Liver (tissue), 8 donors: ENCODE measurements at regions not wholly inside any gene's neighbourhood (a gene's known extent, or its start where the extent isn't known, plus 50 kb on each side); places are given as distances from the start of the nearest gene placed in this dataset.
"Not testable (repeated sequence)": the region's sequence is repeated elsewhere in the genome, so short reads cannot be mapped to it uniquely, and the experiment has no call there.

ENCODE experiments used
- DNase-seq: peaks from one replicate; pipeline ENCODE4 v3.0.0-alpha.2; 2017; ENCODE audit warnings: low spot score
- H3K27ac ChIP-seq, 2 donors: one replicate each; pipeline ENCODE4 v1.7.0; 2013; ENCODE audit warnings: inconsistent platforms in 2 of 2, low read length in 2 of 2, control low read depth in 1 of 2, low read depth in 1 of 2, mild to moderate bottlenecking in 1 of 2
- H3K27me3 ChIP-seq, 4 donors: one replicate each; pipeline versions ENCODE4 v1.6.1 to v1.7.0; 2013; ENCODE audit warnings: low read length in 3 of 4, inconsistent platforms in 1 of 4, mild to moderate bottlenecking in 1 of 4, moderate library complexity in 1 of 4; ENCODE audit not compliant: control insufficient read depth in 4 of 4, insufficient read depth in 4 of 4
- H3K36me3 ChIP-seq, 4 donors: one replicate each; pipeline versions ENCODE4 v1.6.1 to v1.7.0; 2013; ENCODE audit warnings: low read length in 3 of 4, mild to moderate bottlenecking in 3 of 4, low read depth in 1 of 4, moderate library complexity in 1 of 4; ENCODE audit not compliant: control insufficient read depth in 4 of 4, insufficient read depth in 3 of 4
- H3K4me1 ChIP-seq, 4 donors: one replicate each; pipeline versions ENCODE4 v1.6.1 to v1.7.0; 2013; ENCODE audit warnings: low read length in 3 of 4, mild to moderate bottlenecking in 3 of 4, moderate library complexity in 1 of 4; ENCODE audit not compliant: control insufficient read depth in 4 of 4, insufficient read depth in 4 of 4
- H3K4me3 ChIP-seq, 3 donors: one replicate each; pipeline versions ENCODE4 v1.6.1 to v1.7.0; 2013; ENCODE audit warnings: low read length in 3 of 3, control low read depth in 1 of 3, low read depth in 1 of 3, mild to moderate bottlenecking in 1 of 3
- H3K9ac ChIP-seq, 2 donors: one replicate each; pipeline ENCODE4 v1.7.0; 2013; ENCODE audit warnings: low read length in 2 of 2, mild to moderate bottlenecking in 2 of 2, moderate library complexity in 2 of 2, control low read depth in 1 of 2, low read depth in 1 of 2
- H3K9me3 ChIP-seq, 4 donors: one replicate each; pipeline versions ENCODE4 v1.6.1 to v1.7.0; 2013; ENCODE audit warnings: low read length in 3 of 4; ENCODE audit not compliant: control insufficient read depth in 4 of 4
- EGR1 ChIP-seq, 2 donors: IDR thresholded peaks; 2 replicates each; pipeline ENCODE4 v1.6.1; 2016 to 2018; ENCODE audit warnings: antibody characterized with exemption in 2 of 2, low read depth in 2 of 2
- FOXA1 ChIP-seq: IDR thresholded peaks from 2 replicates; pipeline ENCODE4 v1.6.1; 2016; ENCODE audit warnings: antibody characterized with exemption
- GABPA ChIP-seq, 2 donors: IDR thresholded peaks in 1 of 2; conservative IDR thresholded peaks in 1 of 2; 2 replicates each; pipeline ENCODE4 v1.6.1; 2016; ENCODE audit warnings: antibody characterized with exemption in 2 of 2, mild to moderate bottlenecking in 1 of 2, moderate library complexity in 1 of 2
- HNF4A ChIP-seq, 2 donors: conservative IDR thresholded peaks; 2 replicates each; pipeline ENCODE4 v1.6.1; 2016; ENCODE audit warnings: antibody characterized with exemption in 2 of 2, mild to moderate bottlenecking in 2 of 2
- HNF4G ChIP-seq: IDR thresholded peaks from 2 replicates; pipeline ENCODE4 v1.6.1; 2016; ENCODE audit warnings: antibody characterized with exemption
- NR2F2 ChIP-seq: IDR thresholded peaks from 2 replicates; pipeline ENCODE4 v1.6.1; 2016; ENCODE audit warnings: antibody characterized with exemption
- RAD21 ChIP-seq, 2 donors: IDR thresholded peaks; 2 replicates each; pipeline ENCODE4 v1.6.1; 2016; ENCODE audit warnings: antibody characterized with exemption in 2 of 2, mild to moderate bottlenecking in 2 of 2
- RXRA ChIP-seq, 2 donors: IDR thresholded peaks; 2 replicates each; pipeline ENCODE4 v1.6.1; 2017 to 2018; ENCODE audit warnings: antibody characterized with exemption in 2 of 2, mild to moderate bottlenecking in 1 of 2
- SP1 ChIP-seq: IDR thresholded peaks from 2 replicates; pipeline ENCODE4 v1.6.1; 2018; ENCODE audit warnings: antibody characterized with exemption, mild to moderate bottlenecking
- TAF1 ChIP-seq: conservative IDR thresholded peaks from 2 replicates; pipeline ENCODE4 v1.6.1; 2016; ENCODE audit warnings: antibody characterized with exemption, mild to moderate bottlenecking
- YY1 ChIP-seq: IDR thresholded peaks from 2 replicates; pipeline ENCODE4 v1.6.1; 2016; ENCODE audit warnings: antibody characterized with exemption, mild to moderate bottlenecking
- WGBS: extraction: QIAGEN DNeasy Blood & Tissue Kit; methylation state at CpG from one replicate; pipeline ENCODE4 v1.1.7; 2013; 5-methylcytosine and 5-hydroxymethylcytosine counted together
- TF ChIP-seq, protein P1 (sequence below): IDR thresholded peaks from 2 replicates; pipeline ENCODE4 v1.6.1; 2016; ENCODE audit warnings: antibody characterized with exemption
- TF ChIP-seq, protein P2 (sequence below): IDR thresholded peaks from 2 replicates; pipeline ENCODE4 v1.6.1; 2016; ENCODE audit warnings: antibody characterized with exemption
- TF ChIP-seq, protein P3 (sequence below): fragments of 150-350 bp; IDR thresholded peaks from 2 replicates; pipeline ENCODE4 v1.5.1; 2017; ENCODE audit warnings: improper control_type of control experiment, low read depth, low read length; ENCODE audit not compliant: missing input control
- TF ChIP-seq, protein P4 (sequence below): IDR thresholded peaks from 2 replicates; pipeline ENCODE4 v1.6.1; 2016; ENCODE audit warnings: antibody characterized with exemption, mild to moderate bottlenecking
- TF ChIP-seq, protein P5 (sequence below): IDR thresholded peaks from 2 replicates; pipeline ENCODE4 v1.6.1; 2016; ENCODE audit warnings: antibody characterized with exemption
- donor health status: healthy.
- donor health status: healthy.
- donor health status: healthy.
- donor health status: healthy.
- donor health status: healthy.

DNA sequence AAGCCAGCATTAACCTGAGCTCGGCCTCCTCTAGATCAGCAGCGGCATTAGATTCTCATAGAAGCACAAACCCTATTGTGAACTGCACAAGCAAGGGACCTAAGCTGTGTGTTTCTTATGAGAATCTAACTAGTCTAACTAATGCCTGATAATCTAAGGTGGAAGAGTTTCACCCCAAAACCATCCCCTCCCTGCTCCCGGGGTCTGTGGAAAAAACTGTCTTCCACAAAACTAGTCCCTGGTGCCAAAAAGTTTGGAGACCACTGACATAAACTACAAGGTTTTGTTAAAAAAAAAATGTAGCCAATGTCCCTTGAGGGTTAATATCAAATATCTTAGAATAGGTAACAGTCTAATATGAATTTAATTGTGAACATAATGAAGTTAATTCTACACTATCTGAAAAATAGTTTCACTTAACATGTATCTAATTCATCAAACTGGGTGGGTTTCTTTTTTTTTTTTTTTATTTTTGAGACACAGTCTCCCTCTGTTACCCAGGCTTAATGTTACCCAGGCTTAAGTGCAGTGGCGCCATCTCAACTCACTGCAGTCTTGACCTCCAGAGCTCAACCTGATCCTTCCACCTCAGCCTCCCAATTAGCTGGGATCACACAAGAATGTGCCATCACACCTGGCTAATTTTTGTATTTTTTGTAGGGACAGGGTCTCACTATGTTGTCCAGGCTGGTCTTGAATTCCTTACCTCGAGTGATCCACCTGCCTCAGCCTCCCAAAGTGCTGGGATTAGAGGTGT is 4752.2 kb upstream of the OR11H1 start:
- not testable (repeated sequence) for H3K9me3 ChIP-seq, H3K27ac ChIP-seq, H3K4me3 ChIP-seq, H3K9ac ChIP-seq, DNase-seq, H3K27me3 ChIP-seq, H3K36me3 ChIP-seq, H3K4me1 ChIP-seq
- 51% methylated on average over 5 of the region's 5 CpGs for WGBS

DNA sequence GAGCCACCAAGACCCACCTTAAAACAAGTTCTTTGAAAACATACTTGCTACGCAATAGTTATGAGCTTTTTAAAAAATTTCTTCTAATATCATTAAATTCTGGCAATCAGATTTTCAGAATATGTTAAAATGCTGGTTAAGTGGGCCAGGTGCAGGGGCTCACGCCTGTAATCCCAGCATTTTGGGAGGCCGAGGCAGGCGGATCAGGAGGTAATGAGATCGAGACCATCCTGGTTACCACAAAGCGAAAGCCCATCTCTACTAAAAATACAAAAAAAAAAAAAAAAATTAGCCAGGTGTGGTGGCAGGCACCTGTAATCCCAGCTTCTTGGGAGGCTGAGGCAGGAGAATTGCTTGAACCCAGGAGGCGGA is 4751.6 kb upstream of the OR11H1 start:
- not testable (repeated sequence) for H3K9me3 ChIP-seq, H3K9ac ChIP-seq, H3K27ac ChIP-seq, H3K27me3 ChIP-seq, H3K4me3 ChIP-seq, H3K36me3 ChIP-seq, H3K4me1 ChIP-seq, DNase-seq
- WGBS: 51% methylated on average over 7 of the region's 7 CpGs

DNA sequence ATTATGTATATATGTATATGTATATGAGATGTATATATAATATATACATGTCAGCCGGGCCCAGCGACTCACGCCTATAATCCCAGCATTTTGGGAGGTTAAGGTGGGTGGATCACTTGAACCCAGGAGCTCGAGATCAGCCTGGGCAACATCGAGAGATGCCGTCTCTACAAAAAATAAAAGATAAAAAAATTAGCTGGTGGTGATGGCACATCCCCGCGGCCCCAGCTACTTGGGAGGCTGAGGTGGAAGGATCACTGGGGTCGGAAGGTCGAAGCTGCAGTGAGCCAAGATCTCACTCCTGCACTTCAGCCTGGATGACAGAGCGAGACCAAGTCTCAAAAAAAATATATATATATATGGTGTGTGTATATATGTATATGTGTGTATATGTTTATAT is 4750.3 kb upstream of the OR11H1 start:
- H3K36me3 ChIP-seq, DNase-seq, H3K9ac ChIP-seq, H3K4me1 ChIP-seq, H3K27me3 ChIP-seq, H3K27ac ChIP-seq, H3K4me3 ChIP-seq, H3K9me3 ChIP-seq: not testable (repeated sequence)
- WGBS: 71% methylated on average over 11 of the region's 11 CpGs

DNA sequence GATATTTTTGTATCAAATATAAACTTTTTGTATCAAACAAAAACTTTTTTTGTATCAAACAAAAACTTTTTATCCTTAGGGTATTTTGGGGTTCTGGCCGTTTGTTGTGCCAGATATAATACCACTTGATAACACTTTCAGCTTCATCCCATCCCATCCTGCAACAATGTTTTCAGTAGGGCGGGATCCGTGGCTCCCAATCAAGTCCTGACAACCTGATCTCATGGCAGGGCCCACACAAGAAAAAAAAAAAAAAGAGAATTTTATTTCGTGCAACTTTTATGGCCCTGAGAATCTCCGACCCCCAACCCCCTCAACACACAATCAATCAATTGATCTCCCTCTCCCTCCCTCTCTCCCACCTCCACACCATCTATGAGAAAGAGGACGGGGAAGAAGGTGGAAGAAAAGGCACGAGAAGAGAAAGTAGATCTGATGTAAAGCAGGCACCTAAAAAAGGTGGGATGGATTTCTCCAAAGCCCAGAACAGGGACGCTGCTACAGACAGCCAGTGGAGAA is 4749.6 kb upstream of the OR11H1 start:
- no peaks in the 10 kb centered on the region for H3K36me3 ChIP-seq
- H3K4me3 ChIP-seq: no peak overlapping the region
- H3K27ac ChIP-seq: no peak overlapping the region
- H3K9me3 ChIP-seq: peaks cover 1 to 8% (median 2%) of the 10 kb centered on the region in 4 donors
- H3K4me1 ChIP-seq: no peaks in the 10 kb centered on the region
- DNase-seq: no peak
- H3K27me3 ChIP-seq: peaks cover 0 to 1% (median 0%) of the 10 kb centered on the region in 4 donors
- WGBS: 36% methylated on average over 8 of the region's 8 CpGs
- no peak overlapping the region for H3K9ac ChIP-seq
- TF ChIP-seq GABPA (IDR thresholded peaks at IDR 0.05 in 1 of 2, conservative IDR thresholded peaks at IDR 0.05 in 1 of 2): no peak
- TF ChIP-seq RXRA (IDR thresholded peaks at IDR 0.05): no peak
- no peak for TF ChIP-seq TAF1
- no peak for TF ChIP-seq HNF4G
- TF ChIP-seq SP1: no peak
- TF ChIP-seq EGR1 (IDR thresholded peaks at IDR 0.05; ENCODE audit: low read depth in 2 of 2): no peak
- no peak for TF ChIP-seq FOXA1
- no peak for TF ChIP-seq HNF4A (conservative IDR thresholded peaks at IDR 0.05)
- TF ChIP-seq, protein P1, sequence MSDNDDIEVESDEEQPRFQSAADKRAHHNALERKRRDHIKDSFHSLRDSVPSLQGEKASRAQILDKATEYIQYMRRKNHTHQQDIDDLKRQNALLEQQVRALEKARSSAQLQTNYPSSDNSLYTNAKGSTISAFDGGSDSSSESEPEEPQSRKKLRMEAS: no peak
- TF ChIP-seq, protein P2, sequence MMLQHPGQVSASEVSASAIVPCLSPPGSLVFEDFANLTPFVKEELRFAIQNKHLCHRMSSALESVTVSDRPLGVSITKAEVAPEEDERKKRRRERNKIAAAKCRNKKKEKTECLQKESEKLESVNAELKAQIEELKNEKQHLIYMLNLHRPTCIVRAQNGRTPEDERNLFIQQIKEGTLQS: no peak
- TF ChIP-seq, protein P3, sequence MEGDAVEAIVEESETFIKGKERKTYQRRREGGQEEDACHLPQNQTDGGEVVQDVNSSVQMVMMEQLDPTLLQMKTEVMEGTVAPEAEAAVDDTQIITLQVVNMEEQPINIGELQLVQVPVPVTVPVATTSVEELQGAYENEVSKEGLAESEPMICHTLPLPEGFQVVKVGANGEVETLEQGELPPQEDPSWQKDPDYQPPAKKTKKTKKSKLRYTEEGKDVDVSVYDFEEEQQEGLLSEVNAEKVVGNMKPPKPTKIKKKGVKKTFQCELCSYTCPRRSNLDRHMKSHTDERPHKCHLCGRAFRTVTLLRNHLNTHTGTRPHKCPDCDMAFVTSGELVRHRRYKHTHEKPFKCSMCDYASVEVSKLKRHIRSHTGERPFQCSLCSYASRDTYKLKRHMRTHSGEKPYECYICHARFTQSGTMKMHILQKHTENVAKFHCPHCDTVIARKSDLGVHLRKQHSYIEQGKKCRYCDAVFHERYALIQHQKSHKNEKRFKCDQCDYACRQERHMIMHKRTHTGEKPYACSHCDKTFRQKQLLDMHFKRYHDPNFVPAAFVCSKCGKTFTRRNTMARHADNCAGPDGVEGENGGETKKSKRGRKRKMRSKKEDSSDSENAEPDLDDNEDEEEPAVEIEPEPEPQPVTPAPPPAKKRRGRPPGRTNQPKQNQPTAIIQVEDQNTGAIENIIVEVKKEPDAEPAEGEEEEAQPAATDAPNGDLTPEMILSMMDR: no peak
- TF ChIP-seq, protein P4, sequence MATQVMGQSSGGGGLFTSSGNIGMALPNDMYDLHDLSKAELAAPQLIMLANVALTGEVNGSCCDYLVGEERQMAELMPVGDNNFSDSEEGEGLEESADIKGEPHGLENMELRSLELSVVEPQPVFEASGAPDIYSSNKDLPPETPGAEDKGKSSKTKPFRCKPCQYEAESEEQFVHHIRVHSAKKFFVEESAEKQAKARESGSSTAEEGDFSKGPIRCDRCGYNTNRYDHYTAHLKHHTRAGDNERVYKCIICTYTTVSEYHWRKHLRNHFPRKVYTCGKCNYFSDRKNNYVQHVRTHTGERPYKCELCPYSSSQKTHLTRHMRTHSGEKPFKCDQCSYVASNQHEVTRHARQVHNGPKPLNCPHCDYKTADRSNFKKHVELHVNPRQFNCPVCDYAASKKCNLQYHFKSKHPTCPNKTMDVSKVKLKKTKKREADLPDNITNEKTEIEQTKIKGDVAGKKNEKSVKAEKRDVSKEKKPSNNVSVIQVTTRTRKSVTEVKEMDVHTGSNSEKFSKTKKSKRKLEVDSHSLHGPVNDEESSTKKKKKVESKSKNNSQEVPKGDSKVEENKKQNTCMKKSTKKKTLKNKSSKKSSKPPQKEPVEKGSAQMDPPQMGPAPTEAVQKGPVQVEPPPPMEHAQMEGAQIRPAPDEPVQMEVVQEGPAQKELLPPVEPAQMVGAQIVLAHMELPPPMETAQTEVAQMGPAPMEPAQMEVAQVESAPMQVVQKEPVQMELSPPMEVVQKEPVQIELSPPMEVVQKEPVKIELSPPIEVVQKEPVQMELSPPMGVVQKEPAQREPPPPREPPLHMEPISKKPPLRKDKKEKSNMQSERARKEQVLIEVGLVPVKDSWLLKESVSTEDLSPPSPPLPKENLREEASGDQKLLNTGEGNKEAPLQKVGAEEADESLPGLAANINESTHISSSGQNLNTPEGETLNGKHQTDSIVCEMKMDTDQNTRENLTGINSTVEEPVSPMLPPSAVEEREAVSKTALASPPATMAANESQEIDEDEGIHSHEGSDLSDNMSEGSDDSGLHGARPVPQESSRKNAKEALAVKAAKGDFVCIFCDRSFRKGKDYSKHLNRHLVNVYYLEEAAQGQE: no peak
- TF ChIP-seq RAD21 (IDR thresholded peaks at IDR 0.05): no peak
- no peak for TF ChIP-seq NR2F2
- TF ChIP-seq, protein P5, sequence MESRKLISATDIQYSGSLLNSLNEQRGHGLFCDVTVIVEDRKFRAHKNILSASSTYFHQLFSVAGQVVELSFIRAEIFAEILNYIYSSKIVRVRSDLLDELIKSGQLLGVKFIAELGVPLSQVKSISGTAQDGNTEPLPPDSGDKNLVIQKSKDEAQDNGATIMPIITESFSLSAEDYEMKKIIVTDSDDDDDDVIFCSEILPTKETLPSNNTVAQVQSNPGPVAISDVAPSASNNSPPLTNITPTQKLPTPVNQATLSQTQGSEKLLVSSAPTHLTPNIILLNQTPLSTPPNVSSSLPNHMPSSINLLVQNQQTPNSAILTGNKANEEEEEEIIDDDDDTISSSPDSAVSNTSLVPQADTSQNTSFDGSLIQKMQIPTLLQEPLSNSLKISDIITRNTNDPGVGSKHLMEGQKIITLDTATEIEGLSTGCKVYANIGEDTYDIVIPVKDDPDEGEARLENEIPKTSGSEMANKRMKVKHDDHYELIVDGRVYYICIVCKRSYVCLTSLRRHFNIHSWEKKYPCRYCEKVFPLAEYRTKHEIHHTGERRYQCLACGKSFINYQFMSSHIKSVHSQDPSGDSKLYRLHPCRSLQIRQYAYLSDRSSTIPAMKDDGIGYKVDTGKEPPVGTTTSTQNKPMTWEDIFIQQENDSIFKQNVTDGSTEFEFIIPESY: no peak
- TF ChIP-seq YY1: no peak
